ENCODE measurements at regions not wholly inside any gene's neighbourhood (a gene's known extent, or its start where the extent isn't known, plus 50 kb on each side); places are given as distances from the start of the nearest gene placed in this dataset.

GRCh38 chr1:195876792-195877191 is 731.4 kb downstream of the KCNT2 start:
- TF ChIP-seq POLR2A (IDR thresholded peaks at IDR 0.05): no peak
- TF ChIP-seq CTCF (IDR thresholded peaks at IDR 0.05): no peak
- TF ChIP-seq EP300 (IDR thresholded peaks at IDR 0.05): no peak
- TF ChIP-seq POLR2AphosphoS5 (IDR thresholded peaks at IDR 0.05): no peak
